GM19324 (cell line): ENCODE measurements at regions not wholly inside any gene's neighbourhood (a gene's known extent, or its start where the extent isn't known, plus 50 kb on each side); places are given as distances from the start of the nearest gene placed in this dataset.
"Not testable (repeated sequence)": the region's sequence is repeated elsewhere in the genome, so short reads cannot be mapped to it uniquely, and the experiment has no call there.

Experiments
- ATAC-seq: cut with Tn5 transposase; IDR thresholded peaks from one replicate; pipeline ENCODE4 v1.9.1; 2021; ENCODE audit warnings: mild to moderate bottlenecking, moderate library complexity; ENCODE audit not compliant: unreplicated experiment, low FRiP score

GRCh38 chr10:21047511-21047910 lies 150.4 kb upstream of the NEBL start:
- ATAC-seq: no peak

DNA sequence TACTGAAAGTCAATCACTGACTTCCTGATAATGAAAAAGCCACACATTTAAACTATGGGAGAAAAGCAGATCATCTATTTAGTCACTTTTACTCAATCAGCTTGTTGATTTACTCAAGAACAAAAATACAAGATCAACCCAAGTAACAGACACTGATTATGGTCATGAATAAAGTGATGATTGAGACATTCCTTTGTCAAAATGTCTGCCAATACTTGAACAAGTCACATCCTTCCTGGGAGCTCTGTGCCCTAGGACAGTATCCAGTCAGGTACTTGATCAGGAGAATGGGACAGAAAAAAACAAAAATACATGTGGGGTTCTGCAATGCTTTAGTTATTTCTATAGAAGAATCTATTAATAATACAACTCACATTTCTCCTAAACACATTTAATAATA lies 150.0 kb upstream of the NEBL start:
- ATAC-seq: no peak

DNA sequence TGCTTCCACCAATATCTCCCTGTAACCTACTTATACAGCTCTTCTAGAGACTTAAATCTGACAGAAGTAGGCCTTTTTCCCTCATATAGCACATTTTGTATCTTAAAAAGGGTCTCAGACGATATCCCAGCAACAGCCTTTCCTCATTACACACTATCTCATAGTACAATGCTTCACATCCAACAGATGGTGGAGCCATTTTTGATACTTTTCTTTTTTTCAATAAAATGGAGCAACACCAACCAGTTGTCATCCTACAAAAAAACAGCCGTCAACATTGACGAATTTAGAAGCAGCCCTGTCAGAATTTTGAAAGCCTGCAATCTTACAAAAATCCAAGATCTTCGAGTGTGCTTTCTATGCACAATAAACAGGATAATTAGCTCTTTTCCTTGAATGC lies 145.9 kb upstream of the NEBL start:
- no peak for ATAC-seq

GRCh38 chr10:21042536-21042935 lies 145.4 kb upstream of the NEBL start:
- ATAC-seq: no peak

DNA sequence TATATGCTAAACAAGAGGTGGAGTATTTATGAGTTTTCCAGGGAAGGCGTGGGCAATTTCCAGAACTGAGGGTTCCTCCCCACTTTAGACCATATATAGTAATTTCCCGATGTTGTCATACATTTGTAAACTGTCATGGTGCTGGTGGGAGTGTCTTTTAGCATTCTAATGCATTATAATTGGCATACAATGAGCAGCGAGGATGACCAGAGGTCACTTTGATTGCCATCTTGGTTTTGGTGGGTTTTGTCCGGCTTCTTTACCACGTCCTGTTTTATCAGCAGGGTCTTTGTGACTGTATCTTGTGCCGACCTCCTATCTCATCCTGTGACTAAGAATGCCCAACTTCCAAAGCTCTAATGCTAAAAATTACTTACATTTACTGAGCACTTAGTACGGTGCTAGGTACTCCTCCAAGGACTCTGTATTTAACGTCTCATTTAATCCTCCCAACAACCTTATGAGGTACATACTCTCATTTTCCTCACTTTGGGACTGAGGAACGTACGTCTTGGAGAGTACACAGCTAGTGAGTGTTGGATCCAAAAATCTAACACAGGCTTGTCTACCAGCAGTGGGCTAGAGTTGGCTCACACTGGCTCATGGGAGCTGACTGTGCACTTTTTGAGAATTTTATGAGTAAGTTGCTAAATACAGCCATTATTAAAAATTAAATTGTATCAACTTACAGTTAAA lies 144.8 kb upstream of the NEBL start:
- no peak for ATAC-seq

GRCh38 chr10:21039721-21040120 lies 142.6 kb upstream of the NEBL start:
- no peak for ATAC-seq

GRCh38 chr10:21036757-21037156 lies 139.6 kb upstream of the NEBL start:
- no peak for ATAC-seq

DNA sequence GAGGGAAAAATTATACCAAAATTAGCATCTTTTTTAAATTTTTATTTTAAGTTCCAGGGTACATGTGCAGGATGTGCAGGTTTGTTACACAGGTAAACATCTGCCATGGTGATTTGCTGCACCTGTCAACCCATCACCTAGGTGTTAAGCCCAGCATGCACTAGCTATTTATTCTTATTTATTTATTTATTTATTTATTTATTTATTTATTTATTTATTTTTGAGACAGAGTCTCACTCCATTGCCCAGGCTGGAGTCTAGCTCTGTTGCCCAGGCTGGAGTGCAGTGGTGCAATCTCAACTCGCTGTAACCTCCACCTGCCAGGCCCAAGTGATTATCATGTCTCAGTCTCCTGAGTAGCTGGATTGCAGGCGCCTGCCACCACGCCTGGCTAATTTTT lies 137.7 kb upstream of the NEBL start:
- not testable (repeated sequence) for ATAC-seq

GRCh38 chr10:21034241-21034640 lies 137.1 kb upstream of the NEBL start:
- no peak for ATAC-seq

GRCh38 chr10:21032587-21033319 lies 135.6 kb upstream of the NEBL start:
- no peak for ATAC-seq

GRCh38 chr10:21031232-21031795 lies 134.2 kb upstream of the NEBL start:
- ATAC-seq: no peak

- no peak for ATAC-seq
Measured at GRCh38 chr10:21030091-21030490, 133.0 kb upstream of the NEBL start.

DNA sequence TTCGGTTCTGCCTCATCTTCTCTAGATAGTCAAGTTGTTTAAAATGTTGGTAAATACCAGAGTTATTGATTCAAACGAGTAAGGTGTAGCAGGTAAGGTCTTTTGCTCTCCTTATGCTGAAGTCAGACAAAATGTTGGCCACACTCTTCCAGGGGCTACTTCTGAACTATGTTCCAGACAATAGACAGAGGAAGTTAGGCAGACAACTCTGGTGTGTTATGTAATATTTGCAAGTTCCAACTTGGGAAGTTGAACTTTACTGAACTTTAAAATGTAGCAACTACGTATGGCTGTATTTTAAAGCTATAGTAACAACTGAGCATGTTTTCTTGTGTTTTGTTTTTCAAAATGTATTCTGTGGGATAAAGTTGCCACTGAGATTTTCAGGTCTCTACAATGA lies 125.7 kb upstream of the NEBL start:
- no peak for ATAC-seq

- ATAC-seq: no peak
Measured at GRCh38 chr10:21021843-21022594, 124.9 kb upstream of the NEBL start.

DNA sequence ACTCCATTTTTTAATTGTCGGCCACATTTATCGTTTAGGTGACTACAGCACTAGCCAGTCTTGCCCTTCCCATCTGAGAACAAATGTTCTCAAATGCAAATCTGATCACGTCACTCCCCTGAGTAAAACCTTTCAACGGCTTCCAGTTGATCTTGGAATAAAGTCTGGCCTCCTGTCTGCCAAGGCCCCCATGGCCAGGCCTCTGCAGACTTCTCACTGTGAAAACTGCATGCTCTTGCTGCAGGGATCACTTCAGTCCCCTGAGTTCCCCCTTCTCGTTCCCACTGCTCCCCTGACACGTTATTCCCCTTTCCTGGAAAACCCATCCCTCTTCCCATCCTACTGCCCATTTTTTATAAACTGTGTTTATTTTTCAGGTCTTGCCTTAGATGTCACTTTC lies 124.1 kb upstream of the NEBL start:
- ATAC-seq: no peak

GRCh38 chr10:21020545-21020944 lies 123.4 kb upstream of the NEBL start:
- no peak for ATAC-seq

GRCh38 chr10:21019436-21019835 lies 122.3 kb upstream of the NEBL start:
- ATAC-seq: no peak

DNA sequence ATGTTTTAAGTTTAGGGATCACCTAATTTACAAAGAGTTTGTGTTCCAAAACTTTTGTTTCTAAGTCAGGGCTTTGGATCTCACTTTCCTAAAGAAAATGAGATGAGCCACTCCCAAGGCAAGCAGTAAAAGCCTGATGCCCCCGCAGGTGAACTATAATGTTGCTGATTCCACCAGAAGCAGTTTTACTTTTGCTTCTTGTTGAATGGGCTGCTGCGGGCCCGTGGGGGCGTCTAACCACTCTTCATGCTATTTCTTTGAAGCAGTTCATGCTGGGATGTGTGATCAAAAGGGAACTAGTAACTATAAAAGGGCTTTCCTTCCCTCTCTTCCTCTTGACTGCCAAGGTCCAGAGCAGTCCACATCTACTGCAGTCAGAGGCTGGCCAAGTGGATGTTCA lies 118.7 kb upstream of the NEBL start:
- no peak for ATAC-seq

- ATAC-seq: no peak
Measured at GRCh38 chr10:21014141-21014540, 117.0 kb upstream of the NEBL start.

GRCh38 chr10:21011433-21012018 lies 114.4 kb upstream of the NEBL start:
- no peak for ATAC-seq

GRCh38 chr10:21010615-21011014 lies 113.5 kb upstream of the NEBL start:
- no peak for ATAC-seq
